IMR-90 (cell line): ENCODE measurements at regions not wholly inside any gene's neighbourhood (a gene's known extent, or its start where the extent isn't known, plus 50 kb on each side); places are given as distances from the start of the nearest gene placed in this dataset.

Experiments
- ATAC-seq: fragments of 200-7000 bp; cut with Tn5 transposase; 2 replicates; pipeline ENCODE4 v1.9.1; 2020; ENCODE audit warnings: low read depth, mild to moderate bottlenecking, moderate library complexity
- BruUV-seq: library from RNA; stranded (reverse); fragments of 400-500 nt; replicated peaks from 2 replicates; lab custom pipeline; 2021; lab: Mats Ljungman, UMichigan
- CTCF ChIA-PET: fragments of 300-600 bp; formaldehyde crosslinking; extraction: SDS; loops from one replicate; lab custom pipeline; 2021; ENCODE audit warnings: antibody characterized with exemption; lab: Yijun Ruan, JAX
- POLR2A ChIA-PET: fragments of 300-600 bp; sonication (Branson Sonifier 250); formaldehyde crosslinking; loops from one replicate; lab custom pipeline; 2022; ENCODE audit warnings: antibody characterized with exemption; ENCODE audit not compliant: unreplicated experiment; lab: Charles Lee
- DNase-seq: peaks from one replicate; pipeline ENCODE4 v3.0.0; 2013
- H2AFZ ChIP-seq: replicated peaks from 2 replicates; pipeline ENCODE3; 2013; ENCODE audit warnings: low read length, mild to moderate bottlenecking; ENCODE audit not compliant: poor library complexity
- H2AK5ac ChIP-seq: 2 replicates; pipeline ENCODE4 v1.6.1; 2013; ENCODE audit warnings: low read depth, low read length, inconsistent platforms
- H2AK9ac ChIP-seq: replicated peaks from 2 replicates; pipeline ENCODE3; 2013; ENCODE audit warnings: mild to moderate bottlenecking, low read depth, low read length, moderate library complexity; ENCODE audit not compliant: poor library complexity
- H2BK120ac ChIP-seq: 2 replicates; pipeline ENCODE4 v1.6.1; 2013; ENCODE audit warnings: low read depth, low read length, inconsistent platforms
- H2BK15ac ChIP-seq: 3 replicates; pipeline ENCODE4 v1.6.1; 2013; ENCODE audit warnings: low read depth, low read length, inconsistent platforms
- H2BK20ac ChIP-seq: 2 replicates; pipeline ENCODE4 v1.6.1; 2013; ENCODE audit warnings: low read depth, mild to moderate bottlenecking, inconsistent platforms, low read length, moderate library complexity
- H2BK5ac ChIP-seq: 2 replicates; pipeline ENCODE4 v1.6.1; 2013; ENCODE audit warnings: mild to moderate bottlenecking, low read depth, low read length, inconsistent platforms; ENCODE audit not compliant: poor library complexity, severe bottlenecking
- H3K14ac ChIP-seq: replicated peaks from 2 replicates; pipeline ENCODE4 v1.6.1; 2013; ENCODE audit warnings: low read depth, low read length, inconsistent platforms
- H3K18ac ChIP-seq: 2 replicates; pipeline ENCODE4 v1.6.1; 2013; ENCODE audit warnings: low read depth, low read length, control low read depth
- H3K23ac ChIP-seq: 2 replicates; pipeline ENCODE4 v1.6.1; 2013; ENCODE audit warnings: low read depth, low read length, inconsistent platforms
- H3K27ac ChIP-seq: 2 replicates; pipeline ENCODE4 v1.5.1; 2013; ENCODE audit warnings: mild to moderate bottlenecking, control low read depth, low read length; ENCODE audit not compliant: insufficient read depth
- H3K27me3 ChIP-seq: 2 replicates; pipeline ENCODE4 v1.6.1; 2013; ENCODE audit warnings: low read length; ENCODE audit not compliant: control insufficient read depth, insufficient read depth
- H3K36me3 ChIP-seq: 2 replicates; pipeline ENCODE4 v1.6.1; 2013; ENCODE audit warnings: low read length, mixed read lengths; ENCODE audit not compliant: control insufficient read depth, insufficient read depth
- H3K4ac ChIP-seq: 2 replicates; pipeline ENCODE4 v1.6.1; 2013; ENCODE audit warnings: low read depth, low read length, inconsistent platforms
- H3K4me1 ChIP-seq: 2 replicates; pipeline ENCODE4 v1.6.1; 2013; ENCODE audit warnings: low read length, mixed read lengths; ENCODE audit not compliant: control insufficient read depth, insufficient read depth
- H3K4me2 ChIP-seq: 2 replicates; pipeline ENCODE4 v1.6.1; 2013; ENCODE audit warnings: low read depth, mild to moderate bottlenecking, control low read depth, low read length, moderate library complexity
- H3K4me3 ChIP-seq: 2 replicates; pipeline ENCODE4 v1.5.1; 2013; ENCODE audit warnings: low read depth, mild to moderate bottlenecking, control low read depth, low read length, moderate library complexity; ENCODE audit not compliant: insufficient read depth
- H3K56ac ChIP-seq: 2 replicates; pipeline ENCODE4 v1.6.1; 2013; ENCODE audit warnings: low read length, inconsistent platforms; ENCODE audit not compliant: insufficient read depth; ENCODE audit errors: extremely low read depth
- H3K79me1 ChIP-seq, 2 experiments: 2 replicates each; pipeline ENCODE4 v1.6.1; 2013; ENCODE audit warnings: low read length in 2 of 2, inconsistent platforms in 1 of 2, low read depth in 1 of 2
- H3K9ac ChIP-seq: 2 replicates; pipeline ENCODE4 v1.6.1; 2013; ENCODE audit warnings: low read depth, low read length, control low read depth
- H3K9me1 ChIP-seq: 2 replicates; pipeline ENCODE4 v1.6.1; 2013; ENCODE audit warnings: low read length, inconsistent platforms; ENCODE audit not compliant: insufficient read depth
- H3K9me3 ChIP-seq: 2 replicates; pipeline ENCODE4 v1.6.1; 2013; ENCODE audit warnings: low read length; ENCODE audit not compliant: control insufficient read depth, insufficient read depth
- H4K20me1 ChIP-seq: 2 replicates; pipeline ENCODE4 v1.6.1; 2013; ENCODE audit warnings: low read length, inconsistent platforms; ENCODE audit not compliant: insufficient read depth
- H4K5ac ChIP-seq: 2 replicates; pipeline ENCODE4 v1.6.1; 2013; ENCODE audit warnings: mild to moderate bottlenecking, low read depth, low read length, control low read depth
- H4K8ac ChIP-seq, 2 experiments: 2 replicates each; pipeline ENCODE4 v1.6.1; 2013; ENCODE audit warnings: low read depth in 2 of 2, low read length in 2 of 2, control low read depth in 1 of 2, inconsistent platforms in 1 of 2
- H4K91ac ChIP-seq: 2 replicates; pipeline ENCODE4 v1.6.1; 2013; ENCODE audit warnings: low read depth, low read length, inconsistent platforms; ENCODE audit not compliant: insufficient read depth
- BHLHE40 ChIP-seq: fragments of 150-350 bp; IDR thresholded peaks from 2 replicates; pipeline ENCODE4 v1.6.1; 2016; ENCODE audit warnings: mild to moderate bottlenecking, low read depth, low read length
- CHD1 ChIP-seq: IDR thresholded peaks from 2 replicates; pipeline ENCODE4 v1.6.1; 2012; ENCODE audit warnings: low read depth, low read length, improper control_type of control experiment
- MAFK ChIP-seq: IDR thresholded peaks from 2 replicates; pipeline ENCODE4 v1.6.1; 2012; ENCODE audit warnings: low read depth, low read length, improper control_type of control experiment
- MAZ ChIP-seq: IDR thresholded peaks from 2 replicates; pipeline ENCODE4 v1.6.1; 2012; ENCODE audit warnings: low read depth, mild to moderate bottlenecking, low read length, improper control_type of control experiment, moderate library complexity, borderline replicate concordance
- NFE2L2 ChIP-seq: fragments of 150-350 bp; IDR thresholded peaks from 2 replicates; pipeline ENCODE4 v1.6.1; 2016; ENCODE audit warnings: low read depth, mild to moderate bottlenecking, low read length
- RAD21 ChIP-seq: IDR thresholded peaks from 2 replicates; pipeline ENCODE4 v1.6.1; 2012; ENCODE audit warnings: low read length, improper control_type of control experiment
- RCOR1 ChIP-seq: IDR thresholded peaks from 2 replicates; pipeline ENCODE4 v1.6.1; 2012; ENCODE audit warnings: mild to moderate bottlenecking, low read length, improper control_type of control experiment; ENCODE audit not compliant: insufficient replicate concordance
- RFX5 ChIP-seq: IDR thresholded peaks from 2 replicates; pipeline ENCODE4 v1.8.0; 2012; ENCODE audit warnings: low read depth, mild to moderate bottlenecking, low read length, moderate library complexity
- USF2 ChIP-seq: fragments of 150-350 bp; IDR thresholded peaks from 2 replicates; pipeline ENCODE4 v1.6.1; 2017; ENCODE audit warnings: mild to moderate bottlenecking, antibody characterized with exemption, low read length, low read depth
- WGBS, 2 experiments: methylation state at CpG; one replicate each; pipeline versions ENCODE4 v1.1.5 to v1.1.7; 2013; ENCODE audit warnings: missing lambda C conversion rate in 2 of 2; ENCODE audit not compliant: insufficient read length in 1 of 2; ENCODE audit errors: extremely low coverage in 2 of 2; 5-methylcytosine and 5-hydroxymethylcytosine counted together
- dilution Hi-C: fragments of 300-500 bp; cut with HindIII; formaldehyde crosslinking; loops from one replicate; pipeline ENCODE4 v1.14.3; 2018; ENCODE audit warnings: low sequenced_read_pairs; ENCODE audit not compliant: unreplicated experiment
- in situ Hi-C: fragments of 300-500 bp; cut with MboI; formaldehyde crosslinking; loops from 3 replicates; pipeline ENCODE4 v1.14.3; 2019; ENCODE audit warnings: low sequenced_read_pairs, inconsistent platforms, mixed read lengths
- intact Hi-C: fragments of 100-400 bp; cut with micrococcal nuclease; formaldehyde crosslinking; loops from 2 replicates; pipeline ENCODE4 v1.10.0; 2022
- TF ChIP-seq, protein P1 (sequence below): conservative IDR thresholded peaks from 2 replicates; pipeline ENCODE4 v1.5.1; 2012; ENCODE audit warnings: mild to moderate bottlenecking, low read depth, low read length, improper control_type of control experiment

GRCh38 chr6:141133836-141134235 is 998.9 kb upstream of the GJE1 start:
- dilution Hi-C loops: no loop called here
- Histone ChIP-seq H2BK15ac (no peak overlapping the region), H3K9me3 (no peaks in the 10 kb centered on the region), H3K4me3 (no peak overlapping the region), H2BK20ac (no peak overlapping the region), H2AFZ (no peak overlapping the region), H3K9ac (no peak overlapping the region), H4K8ac (no peak overlapping the region), H2AK5ac (no peak overlapping the region), H3K36me3 (no peaks in the 10 kb centered on the region), H3K18ac (no peak overlapping the region), H2AK9ac (no peak overlapping the region), H3K9me1 (no peaks in the 10 kb centered on the region), H3K4me2 (no peak overlapping the region), H4K5ac (no peak overlapping the region), H3K79me1 (no peaks in the 10 kb centered on the region), H3K27ac (no peak overlapping the region), H3K27me3 (no peaks in the 10 kb centered on the region), H3K23ac (no peak overlapping the region), H4K91ac (no peak overlapping the region), H2BK120ac (no peak overlapping the region), H2BK5ac (no peak overlapping the region), H4K20me1 (no peaks in the 10 kb centered on the region), H3K4ac (no peak overlapping the region), H3K14ac (no peak overlapping the region), H3K4me1 (no peaks in the 10 kb centered on the region; the same call in 1 of the 2 replicates), H3K56ac (no peak overlapping the region)
- TF ChIP-seq RFX5 (no peak), MAZ (no peak), NFE2L2 (no peak), BHLHE40 (no peak), MAFK (no peak), CHD1 (no peak), RCOR1 (no peak), USF2 (no peak), RAD21 (no peak)
- TF ChIP-seq, protein P1, sequence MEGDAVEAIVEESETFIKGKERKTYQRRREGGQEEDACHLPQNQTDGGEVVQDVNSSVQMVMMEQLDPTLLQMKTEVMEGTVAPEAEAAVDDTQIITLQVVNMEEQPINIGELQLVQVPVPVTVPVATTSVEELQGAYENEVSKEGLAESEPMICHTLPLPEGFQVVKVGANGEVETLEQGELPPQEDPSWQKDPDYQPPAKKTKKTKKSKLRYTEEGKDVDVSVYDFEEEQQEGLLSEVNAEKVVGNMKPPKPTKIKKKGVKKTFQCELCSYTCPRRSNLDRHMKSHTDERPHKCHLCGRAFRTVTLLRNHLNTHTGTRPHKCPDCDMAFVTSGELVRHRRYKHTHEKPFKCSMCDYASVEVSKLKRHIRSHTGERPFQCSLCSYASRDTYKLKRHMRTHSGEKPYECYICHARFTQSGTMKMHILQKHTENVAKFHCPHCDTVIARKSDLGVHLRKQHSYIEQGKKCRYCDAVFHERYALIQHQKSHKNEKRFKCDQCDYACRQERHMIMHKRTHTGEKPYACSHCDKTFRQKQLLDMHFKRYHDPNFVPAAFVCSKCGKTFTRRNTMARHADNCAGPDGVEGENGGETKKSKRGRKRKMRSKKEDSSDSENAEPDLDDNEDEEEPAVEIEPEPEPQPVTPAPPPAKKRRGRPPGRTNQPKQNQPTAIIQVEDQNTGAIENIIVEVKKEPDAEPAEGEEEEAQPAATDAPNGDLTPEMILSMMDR: no peak
- no peak for DNase-seq
- POLR2A ChIA-PET: no interaction called here
- WGBS, 2 experiments: no CpG with 5 or more reads among the region's 3 CpGs
- CTCF ChIA-PET: no interaction called here
- no peak for ATAC-seq
- intact Hi-C loops: no loop called here
- in situ Hi-C loops: no loop called here
- BruUV-seq: no TSS peak
